Endothelial cell of umbilical vein (primary cell): ENCODE measurements at regions not wholly inside any gene's neighbourhood (a gene's known extent, or its start where the extent isn't known, plus 50 kb on each side); places are given as distances from the start of the nearest gene placed in this dataset.

Experiments
- EZH2 ChIP-seq: IDR thresholded peaks from 2 replicates; pipeline ENCODE4 v1.6.1; 2012; ENCODE audit warnings: borderline replicate concordance, low read depth, mild to moderate bottlenecking, moderate library complexity, low read length, inconsistent platforms; ENCODE audit not compliant: severe bottlenecking
- TF ChIP-seq, protein P1 (sequence below), 2 donors: IDR thresholded peaks; 1 replicate in 1 of 2; 2 replicates in 1 of 2; pipeline ENCODE4 v1.5.1; 2011; ENCODE audit warnings: low read length in 2 of 2, mild to moderate bottlenecking in 2 of 2, moderate library complexity in 2 of 2, control low read depth in 1 of 2, inconsistent platforms in 1 of 2, low read depth in 1 of 2; ENCODE audit not compliant: insufficient read depth in 1 of 2; ENCODE audit errors: extremely low read depth in 1 of 2

DNA sequence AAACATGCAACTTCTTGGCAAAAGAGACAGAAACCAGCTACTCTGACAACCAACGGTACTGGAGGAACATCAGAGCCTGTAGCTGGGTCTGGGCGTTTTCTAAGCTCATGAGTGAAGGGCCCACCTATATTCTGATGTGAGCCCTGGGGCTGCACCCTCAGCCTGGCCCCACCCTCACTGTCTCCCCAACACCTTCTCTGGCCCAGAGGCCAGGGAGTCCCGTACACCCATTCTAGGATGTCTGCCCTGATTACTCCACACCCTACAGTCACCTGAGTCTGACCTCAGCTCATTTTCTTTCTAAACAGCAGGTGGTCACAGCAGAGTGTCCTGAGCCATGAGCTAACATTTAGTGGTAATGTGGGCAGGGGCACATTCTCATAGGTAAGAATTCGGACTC is 439.2 kb downstream of the MATN1 start:
- TF ChIP-seq, protein P1, sequence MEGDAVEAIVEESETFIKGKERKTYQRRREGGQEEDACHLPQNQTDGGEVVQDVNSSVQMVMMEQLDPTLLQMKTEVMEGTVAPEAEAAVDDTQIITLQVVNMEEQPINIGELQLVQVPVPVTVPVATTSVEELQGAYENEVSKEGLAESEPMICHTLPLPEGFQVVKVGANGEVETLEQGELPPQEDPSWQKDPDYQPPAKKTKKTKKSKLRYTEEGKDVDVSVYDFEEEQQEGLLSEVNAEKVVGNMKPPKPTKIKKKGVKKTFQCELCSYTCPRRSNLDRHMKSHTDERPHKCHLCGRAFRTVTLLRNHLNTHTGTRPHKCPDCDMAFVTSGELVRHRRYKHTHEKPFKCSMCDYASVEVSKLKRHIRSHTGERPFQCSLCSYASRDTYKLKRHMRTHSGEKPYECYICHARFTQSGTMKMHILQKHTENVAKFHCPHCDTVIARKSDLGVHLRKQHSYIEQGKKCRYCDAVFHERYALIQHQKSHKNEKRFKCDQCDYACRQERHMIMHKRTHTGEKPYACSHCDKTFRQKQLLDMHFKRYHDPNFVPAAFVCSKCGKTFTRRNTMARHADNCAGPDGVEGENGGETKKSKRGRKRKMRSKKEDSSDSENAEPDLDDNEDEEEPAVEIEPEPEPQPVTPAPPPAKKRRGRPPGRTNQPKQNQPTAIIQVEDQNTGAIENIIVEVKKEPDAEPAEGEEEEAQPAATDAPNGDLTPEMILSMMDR (IDR thresholded peaks at IDR 0.05; ENCODE audit: extremely low read depth in 1 of 2, insufficient read depth in 1 of 2, low read depth in 1 of 2, low read length in 2 of 2) = no peak
- no peak for TF ChIP-seq EZH2
